Posterior vena cava (tissue), 2 donors: ENCODE measurements at regions not wholly inside any gene's neighbourhood (a gene's known extent, or its start where the extent isn't known, plus 50 kb on each side); places are given as distances from the start of the nearest gene placed in this dataset.
"Not testable (repeated sequence)": the region's sequence is repeated elsewhere in the genome, so short reads cannot be mapped to it uniquely, and the experiment has no call there.

ENCODE experiments used
- DNase-seq: peaks from one replicate; pipeline ENCODE4 v3.0.0-alpha.2; 2020; ENCODE audit warnings: low spot score
- intact Hi-C, 2 donors: fragments of 100-400 bp; cut with DNase I; formaldehyde crosslinking; loops; one replicate each; pipeline versions ENCODE4 v1.14.1 to v1.14.2; 2022 to 2023
- donor health status: DM: yes; HTN: yes; CAD: no.
- donor health status: DM: yes; HTN: yes; CAD: no.

DNA sequence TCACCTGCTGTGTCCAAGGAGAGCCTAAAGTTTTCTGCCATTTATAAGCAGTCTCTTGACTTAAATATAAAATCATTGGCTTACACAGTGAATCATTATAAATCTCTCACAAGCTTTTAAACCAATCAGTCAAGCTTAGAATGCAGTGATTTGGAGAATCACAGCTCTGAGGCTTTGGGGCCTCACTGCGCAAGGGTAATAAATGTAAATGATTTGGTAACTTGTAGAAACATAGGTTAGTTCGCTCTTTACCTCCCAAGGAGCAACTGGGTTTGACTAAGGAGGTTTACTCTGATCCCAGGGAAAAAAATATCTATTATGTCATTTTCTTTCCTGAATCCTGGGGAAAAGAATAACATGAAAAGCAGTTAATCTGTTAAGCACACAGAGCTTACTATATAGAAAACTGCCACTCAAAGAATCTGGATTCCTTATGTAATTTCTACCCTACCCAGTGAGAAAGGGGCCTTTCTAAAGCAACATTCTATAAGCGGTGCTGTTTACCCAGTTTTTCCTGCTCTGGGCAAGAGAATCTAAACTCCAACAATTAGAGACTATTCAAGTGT, 128.2 kb downstream of the MZT1 start:
- intact Hi-C loops, result no loop called here
- no peak for DNase-seq

DNA sequence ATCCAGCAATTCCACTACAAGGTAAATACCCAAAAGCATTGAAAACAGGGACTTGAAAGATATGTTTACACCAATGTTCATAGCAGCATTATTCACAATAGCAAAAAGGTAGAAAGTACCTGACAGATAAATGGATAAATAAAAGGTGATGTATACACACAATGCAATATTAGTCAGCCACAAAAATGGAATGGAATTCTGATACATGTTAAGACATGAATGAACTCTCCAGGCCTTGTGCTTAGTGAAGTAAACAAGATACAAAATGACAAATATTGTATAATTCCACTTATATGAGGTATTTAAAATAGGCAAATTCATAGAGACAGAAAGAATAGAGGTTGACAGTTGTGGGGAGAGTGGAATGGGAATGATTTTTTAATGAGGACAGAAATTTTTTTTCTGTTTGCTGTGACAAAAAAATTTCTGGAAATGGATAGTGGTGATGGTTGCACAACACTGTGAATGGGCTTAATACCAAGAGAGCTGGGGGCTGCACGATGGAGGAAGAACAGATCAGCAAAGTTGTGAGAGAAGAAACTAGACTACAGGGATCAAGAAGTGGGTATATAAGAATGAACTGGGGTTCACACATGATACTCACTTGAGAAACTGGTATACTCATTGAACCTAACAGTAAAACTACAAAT, 137.2 kb downstream of the MZT1 start:
- DNase-seq, result no peak
- intact Hi-C loops, result no loop called here

DNA sequence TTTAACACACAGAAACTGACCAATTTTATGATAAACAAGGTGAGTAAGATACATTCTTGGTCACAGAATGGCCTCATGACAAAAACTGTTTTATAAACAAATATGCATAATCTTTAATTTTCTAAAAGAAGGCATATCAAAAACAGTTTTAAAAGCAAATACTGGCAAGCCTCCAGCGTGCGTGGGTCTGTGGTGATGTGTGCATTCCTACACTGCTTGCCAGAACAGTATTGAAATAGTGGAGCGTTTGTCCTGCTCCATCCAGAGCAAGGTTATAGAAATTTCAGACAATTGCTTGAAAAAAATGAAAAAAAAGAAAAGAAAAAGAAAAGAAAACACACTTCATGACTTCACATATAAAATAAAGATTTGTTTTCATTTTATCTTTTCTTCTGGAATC, 140.9 kb downstream of the MZT1 start:
- intact Hi-C loops, result no loop called here
- DNase-seq, result no peak

GRCh38 chr13:72585254-72585653, 142.2 kb downstream of the MZT1 start:
- intact Hi-C loops, result no loop called here

GRCh38 chr13:72571191-72571590, 156.2 kb downstream of the MZT1 start:
- intact Hi-C loops, result no loop called here
- DNase-seq, result no peak

More at GRCh38 chr13:72585254-72585653, 142.2 kb downstream of the MZT1 start:
- no peak for DNase-seq

DNA sequence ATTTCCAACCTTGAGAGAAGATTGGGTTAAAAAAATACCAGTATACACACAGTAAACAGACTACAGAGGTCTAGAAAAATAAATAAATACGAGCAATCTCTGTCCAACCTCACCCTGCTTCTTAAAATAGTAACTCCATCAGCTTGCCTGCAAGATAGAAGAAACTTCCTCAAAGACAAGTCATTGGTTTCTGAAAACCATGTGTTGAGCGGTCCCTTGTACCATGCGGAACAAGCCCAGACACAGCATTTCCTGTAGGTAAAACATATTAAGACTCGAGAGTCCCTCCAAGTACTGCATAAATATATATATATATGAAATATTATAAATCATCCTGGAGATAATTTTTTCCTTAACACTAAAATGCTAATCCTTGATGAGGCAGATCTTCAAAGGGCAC, 157.4 kb downstream of the MZT1 start:
- intact Hi-C loops, result no loop called here
- no peak for DNase-seq

DNA sequence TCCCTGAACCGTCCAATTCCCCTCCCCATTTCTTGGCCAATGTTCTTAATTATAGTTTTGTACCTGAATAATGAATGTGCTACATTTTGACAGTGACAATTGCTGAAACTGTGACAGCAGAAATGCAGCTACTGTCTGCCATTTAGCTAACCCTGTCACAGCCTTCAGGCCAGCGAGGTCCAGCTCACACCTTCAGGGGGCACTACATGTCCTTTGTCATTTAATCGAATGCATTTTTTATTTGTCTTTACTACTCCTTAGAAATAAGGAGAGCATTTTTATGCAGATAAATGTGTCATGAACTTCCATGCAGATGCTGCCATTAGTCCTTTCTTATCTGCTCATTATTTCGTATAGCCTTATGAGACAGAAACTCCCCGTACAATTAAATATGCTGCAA, 159.9 kb downstream of the MZT1 start:
- no peak for DNase-seq
- intact Hi-C loops, result no loop called here

DNA sequence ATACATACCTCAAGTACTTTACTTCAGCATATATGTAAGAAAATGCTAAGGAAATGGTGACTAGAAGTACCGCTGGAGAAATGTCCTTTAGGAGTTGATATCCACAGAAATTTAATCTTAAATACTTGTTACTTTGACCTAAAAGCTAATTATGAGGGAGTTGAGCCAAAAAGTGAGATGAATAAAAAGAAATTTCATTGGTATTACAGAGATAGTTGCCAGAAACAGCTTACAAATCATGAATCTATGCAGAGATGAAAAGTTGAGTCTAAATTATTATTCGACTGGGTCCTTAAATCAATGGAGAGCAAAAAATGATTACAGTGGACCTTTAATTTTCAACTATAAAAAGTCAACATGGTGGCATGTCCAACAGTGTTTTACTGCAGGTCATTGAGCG, 160.9 kb downstream of the MZT1 start:
- intact Hi-C loops, result no loop called here
- no peak for DNase-seq

DNA sequence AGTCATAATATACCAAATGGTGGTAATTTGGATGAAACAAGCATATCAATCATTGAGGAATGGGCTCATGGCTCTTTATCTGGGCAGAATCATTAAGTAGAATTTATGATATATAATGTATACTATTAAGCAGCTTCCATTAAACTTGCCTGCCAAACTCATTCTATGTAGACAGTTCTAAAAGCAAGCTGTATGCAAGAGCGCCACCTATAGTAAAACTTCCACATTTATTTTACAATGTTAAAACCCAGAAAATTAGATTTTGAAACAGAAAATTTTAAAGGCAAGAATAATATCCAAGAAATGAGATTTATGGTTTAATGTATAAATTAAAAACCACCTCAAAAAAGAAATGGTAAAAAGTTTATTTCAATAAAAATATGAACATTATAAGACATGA, 161.5 kb downstream of the MZT1 start:
- intact Hi-C loops, result no loop called here
- DNase-seq, result no peak

DNA sequence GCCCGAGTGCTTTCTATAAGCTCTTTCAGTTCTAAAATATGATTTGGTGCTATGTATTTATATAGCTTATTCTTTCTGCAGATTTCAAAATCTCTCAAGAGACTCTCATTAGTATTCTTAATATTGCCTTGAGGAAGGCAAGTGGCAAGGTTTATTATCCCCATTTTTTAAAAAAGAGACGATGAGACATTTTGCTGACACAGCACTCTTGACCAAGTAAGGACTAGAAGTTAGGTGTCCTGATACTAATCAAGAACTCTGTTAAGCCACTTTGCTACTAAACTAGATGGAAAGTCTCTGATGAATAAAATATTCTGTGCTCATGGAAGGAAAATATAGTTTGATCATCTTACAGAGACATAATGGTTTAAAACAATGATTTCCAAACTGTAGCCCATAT, 164.7 kb downstream of the MZT1 start:
- intact Hi-C loops, result no loop called here
- DNase-seq, result no peak

GRCh38 chr13:72561791-72562190, 165.6 kb downstream of the MZT1 start:
- intact Hi-C loops, result no loop called here
- no peak for DNase-seq

DNA sequence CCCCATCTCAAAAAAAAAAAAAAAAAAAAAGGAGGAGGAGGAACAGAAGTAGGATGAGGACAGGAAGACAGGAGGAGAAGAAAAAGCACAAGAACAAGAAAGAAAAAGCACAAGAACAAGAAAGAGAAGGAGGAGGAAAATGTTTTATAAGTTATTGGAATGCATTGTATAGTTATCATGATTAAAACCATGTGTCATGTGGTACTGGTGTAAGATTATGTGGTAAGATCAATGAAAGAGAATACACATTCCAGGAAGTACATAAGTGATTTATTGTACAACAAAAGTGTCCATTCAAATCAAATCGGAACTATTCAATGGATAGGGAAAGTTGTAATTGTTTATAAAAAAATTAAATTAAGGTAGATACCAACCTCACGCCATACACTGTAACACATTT, 167.7 kb downstream of the MZT1 start:
- DNase-seq, result no peak
- intact Hi-C loops, result no loop called here

DNA sequence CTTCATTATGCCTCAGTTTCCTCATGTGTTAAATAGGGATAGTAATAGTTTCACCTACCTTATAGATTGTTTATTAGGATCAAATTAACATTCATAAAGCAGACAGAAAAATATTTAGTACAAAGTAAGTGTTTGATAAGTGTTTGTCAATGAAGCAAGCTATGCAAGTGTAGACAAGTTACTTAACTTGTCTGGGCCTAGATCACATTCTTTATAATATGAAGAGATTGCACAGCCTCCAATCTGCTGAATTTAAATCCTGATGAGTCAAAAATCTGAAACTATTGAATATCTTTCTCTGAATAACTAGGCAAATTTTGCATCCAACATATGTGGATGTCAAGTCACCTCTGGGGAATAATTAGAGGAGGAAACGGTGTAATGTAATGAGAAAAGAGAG, 170.5 kb downstream of the MZT1 start:
- intact Hi-C loops, result no loop called here
- no peak for DNase-seq

DNA sequence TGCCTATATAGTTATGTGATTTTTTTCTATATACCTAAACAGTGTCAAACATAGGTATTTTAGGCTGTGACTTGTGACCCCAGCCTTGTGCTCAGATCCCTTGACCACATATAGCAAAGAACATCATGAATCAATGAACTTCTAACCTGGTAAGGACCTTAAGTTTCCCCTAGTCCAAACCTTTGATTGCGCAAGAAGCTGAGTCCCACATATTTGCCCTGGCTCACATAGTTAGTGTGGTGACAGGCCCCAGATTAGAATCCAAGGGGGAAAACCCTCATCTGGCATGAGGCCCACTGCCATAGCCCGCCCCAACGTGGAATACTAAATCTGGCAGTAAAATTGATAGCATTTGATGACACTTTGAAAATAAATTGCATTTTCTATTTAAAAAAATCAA, 171.8 kb downstream of the MZT1 start:
- no peak for DNase-seq
- intact Hi-C loops, result no loop called here

GRCh38 chr13:72552731-72553130, 174.7 kb downstream of the MZT1 start:
- DNase-seq, result no peak
- intact Hi-C loops, result no loop called here

GRCh38 chr13:72545895-72546294, 181.5 kb downstream of the MZT1 start:
- intact Hi-C loops, DNase-seq: not testable (repeated sequence)

GRCh38 chr13:72545030-72545719, 182.3 kb downstream of the MZT1 start:
- intact Hi-C loops, result no loop called here
- DNase-seq, result no peak

GRCh38 chr13:72544042-72544441, 183.4 kb downstream of the MZT1 start:
- DNase-seq, result no peak
- intact Hi-C loops, result no loop called here

DNA sequence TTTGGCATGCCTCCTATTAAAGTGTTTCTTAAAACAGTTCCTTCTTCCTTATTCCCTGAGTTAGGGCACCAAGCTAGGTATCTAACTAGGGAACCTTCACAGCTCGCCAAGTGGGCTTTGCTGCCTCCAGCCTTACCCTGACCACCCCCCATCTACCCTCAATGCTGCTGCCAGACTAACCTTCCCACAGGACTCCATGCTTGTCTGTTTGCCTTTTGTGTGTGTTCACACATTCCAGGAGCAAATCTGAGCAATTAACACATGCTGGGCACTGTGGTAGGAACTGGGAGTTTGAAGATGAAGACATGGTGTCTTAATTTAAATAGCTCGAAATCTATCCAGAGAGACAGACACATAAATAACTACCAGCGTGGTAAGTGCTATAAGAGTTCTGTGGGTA, 185.2 kb downstream of the MZT1 start:
- intact Hi-C loops, result no loop called here
- no peak for DNase-seq

GRCh38 chr13:72541674-72542073, 185.8 kb downstream of the MZT1 start:
- DNase-seq, result no peak
- intact Hi-C loops, result no loop called here

DNA sequence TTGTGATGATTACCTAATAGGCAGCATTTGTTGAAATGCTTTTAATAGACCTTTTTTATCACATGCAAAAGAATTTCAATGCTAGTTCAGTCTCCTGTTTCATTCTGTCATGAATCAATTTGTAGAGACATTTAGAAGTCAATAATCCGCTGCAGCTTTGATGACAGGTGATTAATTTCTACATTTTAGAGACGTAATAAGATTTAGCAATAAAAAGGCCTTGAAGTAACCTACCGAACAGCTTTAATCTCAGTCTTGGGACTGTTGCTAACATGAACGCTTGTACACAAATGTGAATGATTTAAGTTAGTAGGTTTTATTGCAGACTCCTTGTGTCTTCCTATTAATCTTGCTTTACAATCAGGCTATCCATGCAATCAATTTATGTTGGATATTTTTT, 186.5 kb downstream of the MZT1 start:
- intact Hi-C loops, result no loop called here
- no peak for DNase-seq
